ENCODE measurements at regions not wholly inside any gene's neighbourhood (a gene's known extent, or its start where the extent isn't known, plus 50 kb on each side); places are given as distances from the start of the nearest gene placed in this dataset.

- no peaks in the 10 kb centered on the region for H3K4me1 ChIP-seq (ENCODE audit: insufficient read depth, low read length, severe bottlenecking)
- no peak for TF ChIP-seq EZH2 (IDR thresholded peaks at IDR 0.05; ENCODE audit: borderline replicate concordance, low read length)
- no peak for TF ChIP-seq CTCF (IDR thresholded peaks at IDR 0.05; ENCODE audit: low read length)
- no peaks in the 10 kb centered on the region for H3F3A ChIP-seq (ENCODE audit: insufficient read depth, low read length)
- H3K4me2 ChIP-seq (ENCODE audit: low read length) = no peak overlapping the region
- no peaks in the 10 kb centered on the region for H3K9me2 ChIP-seq (ENCODE audit: low read depth, low read length)
- no peak overlapping the region for H3K27ac ChIP-seq (ENCODE audit: low read depth, low read length, poor library complexity, severe bottlenecking)
- no peaks in the 10 kb centered on the region for H3K79me2 ChIP-seq (ENCODE audit: insufficient read depth, low read length)
- H2AFZ ChIP-seq (ENCODE audit: low read length) = no peak overlapping the region
- no peak overlapping the region for H3K4me3 ChIP-seq (ENCODE audit: low read depth, low read length, poor library complexity, severe bottlenecking)
- H3K9ac ChIP-seq (ENCODE audit: low read length) = no peak overlapping the region
- no peaks in the 10 kb centered on the region for H3K9me3 ChIP-seq (ENCODE audit: low read length)
- H3K27me3 ChIP-seq (ENCODE audit: insufficient read depth, low read length) = no peaks in the 10 kb centered on the region
- no peaks in the 10 kb centered on the region for H3K36me3 ChIP-seq (ENCODE audit: insufficient read depth, low read length)
- H4K20me1 ChIP-seq (ENCODE audit: insufficient read depth, low read length) = no peaks in the 10 kb centered on the region
These were observed 376.3 kb downstream of the PIK3R1 start for GRCh38 chr5:68591850-68592249.

- Histone ChIP-seq H3K4me3 (ENCODE audit: low read depth, low read length, poor library complexity, severe bottlenecking) (no peak overlapping the region), H3K36me3 (ENCODE audit: insufficient read depth, low read length) (no peaks in the 10 kb centered on the region), H3K27me3 (ENCODE audit: insufficient read depth, low read length) (no peaks in the 10 kb centered on the region), H3K4me1 (ENCODE audit: insufficient read depth, low read length, severe bottlenecking) (no peaks in the 10 kb centered on the region), H3K9me2 (ENCODE audit: low read depth, low read length) (no peaks in the 10 kb centered on the region), H2AFZ (ENCODE audit: low read length) (no peak overlapping the region), H3K27ac (ENCODE audit: low read depth, low read length, poor library complexity, severe bottlenecking) (no peak overlapping the region), H3K9ac (ENCODE audit: low read length) (no peak overlapping the region), H4K20me1 (ENCODE audit: insufficient read depth, low read length) (no peaks in the 10 kb centered on the region), H3K79me2 (ENCODE audit: insufficient read depth, low read length) (no peaks in the 10 kb centered on the region), H3K4me2 (ENCODE audit: low read length) (no peak overlapping the region), H3F3A (ENCODE audit: insufficient read depth, low read length) (no peaks in the 10 kb centered on the region), H3K9me3 (ENCODE audit: low read length) (no peaks in the 10 kb centered on the region)
- no peak for TF ChIP-seq EZH2 (IDR thresholded peaks at IDR 0.05; ENCODE audit: borderline replicate concordance, low read length)
These were observed 376.8 kb downstream of the PIK3R1 start for GRCh38 chr5:68592351-68592750.

GRCh38 chr5:68593211-68593671 lies 377.7 kb downstream of the PIK3R1 start:
- H3K4me2 ChIP-seq (ENCODE audit: low read length) = no peak overlapping the region
- no peaks in the 10 kb centered on the region for H3K9me2 ChIP-seq (ENCODE audit: low read depth, low read length)
- no peaks in the 10 kb centered on the region for H3K9me3 ChIP-seq (ENCODE audit: low read length)
- no peak overlapping the region for H2AFZ ChIP-seq (ENCODE audit: low read length)
- no peak overlapping the region for H3K27ac ChIP-seq (ENCODE audit: low read depth, low read length, poor library complexity, severe bottlenecking)
- TF ChIP-seq CTCF (IDR thresholded peaks at IDR 0.05; ENCODE audit: low read length) (no peak), EZH2 (IDR thresholded peaks at IDR 0.05; ENCODE audit: borderline replicate concordance, low read length) (no peak)
- H3K27me3 ChIP-seq (ENCODE audit: insufficient read depth, low read length) = no peaks in the 10 kb centered on the region
- no peaks in the 10 kb centered on the region for H4K20me1 ChIP-seq (ENCODE audit: insufficient read depth, low read length)
- H3F3A ChIP-seq (ENCODE audit: insufficient read depth, low read length) = no peaks in the 10 kb centered on the region
- H3K36me3 ChIP-seq (ENCODE audit: insufficient read depth, low read length) = no peaks in the 10 kb centered on the region
- H3K4me3 ChIP-seq (ENCODE audit: low read depth, low read length, poor library complexity, severe bottlenecking) = no peak overlapping the region
- H3K4me1 ChIP-seq (ENCODE audit: insufficient read depth, low read length, severe bottlenecking) = no peaks in the 10 kb centered on the region
- H3K9ac ChIP-seq (ENCODE audit: low read length) = no peak overlapping the region
- no peaks in the 10 kb centered on the region for H3K79me2 ChIP-seq (ENCODE audit: insufficient read depth, low read length)

- Histone ChIP-seq H3K4me2 (ENCODE audit: low read length) (no peak overlapping the region), H2AFZ (ENCODE audit: low read length) (no peak overlapping the region), H3K4me3 (ENCODE audit: low read depth, low read length, poor library complexity, severe bottlenecking) (no peak overlapping the region), H3K9ac (ENCODE audit: low read length) (no peak overlapping the region), H4K20me1 (ENCODE audit: insufficient read depth, low read length) (no peaks in the 10 kb centered on the region), H3K4me1 (ENCODE audit: insufficient read depth, low read length, severe bottlenecking) (no peaks in the 10 kb centered on the region), H3K9me2 (ENCODE audit: low read depth, low read length) (no peaks in the 10 kb centered on the region), H3K27ac (ENCODE audit: low read depth, low read length, poor library complexity, severe bottlenecking) (no peak overlapping the region), H3K9me3 (ENCODE audit: low read length) (peaks cover 7% of the 10 kb centered on the region; the same call in 1 of the 2 replicates), H3F3A (ENCODE audit: insufficient read depth, low read length) (no peaks in the 10 kb centered on the region), H3K27me3 (ENCODE audit: insufficient read depth, low read length) (no peaks in the 10 kb centered on the region), H3K36me3 (ENCODE audit: insufficient read depth, low read length) (no peaks in the 10 kb centered on the region), H3K79me2 (ENCODE audit: insufficient read depth, low read length) (no peaks in the 10 kb centered on the region)
- TF ChIP-seq EZH2 (IDR thresholded peaks at IDR 0.05; ENCODE audit: borderline replicate concordance, low read length) = no peak
- no peak for TF ChIP-seq CTCF (IDR thresholded peaks at IDR 0.05; ENCODE audit: low read length)
These were observed 397.4 kb downstream of the PIK3R1 start for GRCh38 chr5:68612972-68613371.
